Gastroesophageal sphincter (tissue), 4 donors: ENCODE measurements at regions not wholly inside any gene's neighbourhood (a gene's known extent, or its start where the extent isn't known, plus 50 kb on each side); places are given as distances from the start of the nearest gene placed in this dataset.

Experiments
- ATAC-seq: fragments of 150-250 bp; one replicate; pipeline ENCODE4 v1.9.1; 2016; ENCODE audit warnings: mild to moderate bottlenecking, moderate library complexity
- H3K27ac ChIP-seq, 4 donors: fragments of 200-600 bp; sonication (generic) in 3 of 4; 1 replicate in 3 of 4; 2 replicates in 1 of 4; pipeline ENCODE4 v1.5.1; 2016 to 2019
- H3K27me3 ChIP-seq: fragments of 200-600 bp; sonication (generic); one replicate; pipeline ENCODE4 v1.5.1; 2019
- H3K36me3 ChIP-seq, 2 donors: fragments of 200-600 bp; sonication (generic); one replicate each; pipeline ENCODE4 v1.5.1; 2019; ENCODE audit warnings: control low read depth in 1 of 2
- H3K4me1 ChIP-seq, 3 donors: fragments of 200-600 bp; sonication (generic); 1 replicate in 2 of 3; 2 replicates in 1 of 3; pipeline ENCODE4 v1.5.1; 2016 to 2019; ENCODE audit warnings: control low read depth in 2 of 3
- H3K4me3 ChIP-seq, 2 donors: fragments of 200-600 bp; sonication (generic); one replicate each; pipeline ENCODE4 v1.5.1; 2019; ENCODE audit warnings: mild to moderate bottlenecking in 1 of 2, moderate library complexity in 1 of 2
- H3K9me3 ChIP-seq, 3 donors: fragments of 200-600 bp; sonication (generic); one replicate each; pipeline ENCODE4 v1.5.1; 2017 to 2019; ENCODE audit warnings: control low read depth in 2 of 3
- EP300 ChIP-seq: sonication (generic); formaldehyde crosslinking; IDR thresholded peaks from one replicate; pipeline ENCODE4 v1.6.1; 2017; ENCODE audit warnings: antibody characterized with exemption, mild to moderate bottlenecking
- POLR2A ChIP-seq, 2 donors: fragments of 450-650 bp; IDR thresholded peaks; one replicate each; pipeline ENCODE4 v1.6.1; 2017; ENCODE audit warnings: antibody characterized with exemption in 2 of 2, mild to moderate bottlenecking in 2 of 2, moderate library complexity in 1 of 2
- POLR2AphosphoS5 ChIP-seq: sonication (generic); formaldehyde crosslinking; IDR thresholded peaks from one replicate; pipeline ENCODE4 v1.6.1; 2017; ENCODE audit warnings: antibody characterized with exemption
- WGBS, 2 donors: methylation state at CpG; one replicate each; pipeline ENCODE4 v1.1.5; 2018; ENCODE audit warnings: low coverage in 1 of 2; 5-methylcytosine and 5-hydroxymethylcytosine counted together
- TF ChIP-seq, protein P1 (sequence below), 4 experiments: fragments of 200-600 bp in 2 of 4; fragments of 450-650 bp in 2 of 4; sonication (generic) in 1 of 4; IDR thresholded peaks; one replicate each; pipeline ENCODE4 v1.5.1; 2017 to 2019; ENCODE audit warnings: antibody characterized with exemption in 4 of 4, mild to moderate bottlenecking in 2 of 4, moderate library complexity in 2 of 4

GRCh38 chr1:214739621-214740238 lies 136.7 kb downstream of the CENPF start:
- Histone ChIP-seq H3K4me3 (no peak overlapping the region), H3K36me3 (no peaks in the 10 kb centered on the region), H3K27ac (no peak overlapping the region), H3K4me1 (no peaks in the 10 kb centered on the region), H3K27me3 (no peaks in the 10 kb centered on the region), H3K9me3 (no peaks in the 10 kb centered on the region)
- ATAC-seq = no peak
- TF ChIP-seq POLR2A (IDR thresholded peaks at IDR 0.05) (no peak), EP300 (no peak), POLR2AphosphoS5 (no peak)
- TF ChIP-seq, protein P1, sequence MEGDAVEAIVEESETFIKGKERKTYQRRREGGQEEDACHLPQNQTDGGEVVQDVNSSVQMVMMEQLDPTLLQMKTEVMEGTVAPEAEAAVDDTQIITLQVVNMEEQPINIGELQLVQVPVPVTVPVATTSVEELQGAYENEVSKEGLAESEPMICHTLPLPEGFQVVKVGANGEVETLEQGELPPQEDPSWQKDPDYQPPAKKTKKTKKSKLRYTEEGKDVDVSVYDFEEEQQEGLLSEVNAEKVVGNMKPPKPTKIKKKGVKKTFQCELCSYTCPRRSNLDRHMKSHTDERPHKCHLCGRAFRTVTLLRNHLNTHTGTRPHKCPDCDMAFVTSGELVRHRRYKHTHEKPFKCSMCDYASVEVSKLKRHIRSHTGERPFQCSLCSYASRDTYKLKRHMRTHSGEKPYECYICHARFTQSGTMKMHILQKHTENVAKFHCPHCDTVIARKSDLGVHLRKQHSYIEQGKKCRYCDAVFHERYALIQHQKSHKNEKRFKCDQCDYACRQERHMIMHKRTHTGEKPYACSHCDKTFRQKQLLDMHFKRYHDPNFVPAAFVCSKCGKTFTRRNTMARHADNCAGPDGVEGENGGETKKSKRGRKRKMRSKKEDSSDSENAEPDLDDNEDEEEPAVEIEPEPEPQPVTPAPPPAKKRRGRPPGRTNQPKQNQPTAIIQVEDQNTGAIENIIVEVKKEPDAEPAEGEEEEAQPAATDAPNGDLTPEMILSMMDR (IDR thresholded peaks at IDR 0.05) = no peak
- 14 to 25% methylated on average over 1 of the region's 1 CpG for WGBS, 2 donors

- TF ChIP-seq POLR2A (IDR thresholded peaks at IDR 0.05) = no peak
- Histone ChIP-seq H3K36me3 (no peaks in the 10 kb centered on the region), H3K4me1 (no peaks in the 10 kb centered on the region), H3K27ac (no peak overlapping the region), H3K27me3 (no peaks in the 10 kb centered on the region), H3K4me3 (no peak overlapping the region), H3K9me3 (no peaks in the 10 kb centered on the region)
- ATAC-seq = no peak
- WGBS, 2 donors = 71 to 82% methylated on average over 2 of the region's 2 CpGs
Observed at GRCh38 chr1:214740471-214740870, 137.5 kb downstream of the CENPF start.

GRCh38 chr1:214747050-214747635 lies 144.1 kb downstream of the CENPF start:
- no peak for ATAC-seq
- Histone ChIP-seq H3K27ac (no peak overlapping the region), H3K4me3 (no peak overlapping the region), H3K4me1 (no peaks in the 10 kb centered on the region), H3K9me3 (no peaks in the 10 kb centered on the region), H3K36me3 (no peaks in the 10 kb centered on the region), H3K27me3 (no peaks in the 10 kb centered on the region)
- TF ChIP-seq EP300 (no peak), POLR2A (IDR thresholded peaks at IDR 0.05) (no peak), POLR2AphosphoS5 (no peak)
- TF ChIP-seq, protein P1 (IDR thresholded peaks at IDR 0.05) = no peak
- WGBS, 2 donors = 58 to 98% methylated on average over 4 to 5 of the region's 5 CpGs

DNA sequence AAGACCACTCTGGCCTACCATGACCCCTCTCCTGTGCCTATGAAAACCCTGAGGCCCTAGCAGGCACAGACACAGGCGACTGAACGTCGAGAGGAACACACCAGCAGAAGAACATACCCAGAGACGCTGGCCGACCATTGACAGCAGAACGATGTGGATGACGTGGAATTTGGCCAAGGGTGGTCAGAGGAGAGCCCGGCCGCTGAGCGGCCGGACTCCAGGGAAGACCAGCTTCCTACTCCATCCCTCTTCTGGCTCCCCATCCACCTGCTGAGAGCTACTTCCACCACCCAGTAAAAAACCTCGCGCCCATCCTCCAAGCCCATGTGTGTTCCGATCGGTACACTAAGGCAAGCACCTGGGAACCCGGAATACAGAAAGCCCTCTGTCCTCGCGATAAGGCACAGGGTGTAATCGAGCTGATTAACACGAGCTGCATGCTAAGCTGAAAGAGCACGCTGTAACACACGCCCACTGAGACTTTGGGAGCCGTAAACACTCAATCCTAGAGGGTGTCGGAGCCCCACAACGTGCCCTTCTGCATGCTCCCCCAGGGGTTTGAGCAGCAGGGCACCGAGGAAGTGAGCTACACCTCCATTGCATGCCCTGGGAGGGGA lies 150.3 kb downstream of the CENPF start:
- H3K4me1 ChIP-seq = no peaks in the 10 kb centered on the region
- 86% methylated on average over 12 of the region's 26 CpGs; no CpG with 5 or more reads in 1 of the 2 donors for whole genome bisulfite sequencing, 2 donors
- H3K9me3 ChIP-seq = peaks cover 0 to 16% (median 0%) of the 10 kb centered on the region in 3 donors
- no peak for ATAC-seq
- no peak overlapping the region for H3K4me3 ChIP-seq
- TF ChIP-seq, protein P1 (IDR thresholded peaks at IDR 0.05) = no peak
- TF ChIP-seq POLR2A (IDR thresholded peaks at IDR 0.05) (no peak), EP300 (no peak), POLR2AphosphoS5 (no peak)
- H3K36me3 ChIP-seq = no peaks in the 10 kb centered on the region
- no peak overlapping the region for H3K27ac ChIP-seq
- H3K27me3 ChIP-seq = no peaks in the 10 kb centered on the region

GRCh38 chr1:214761030-214761429 lies 158.0 kb downstream of the CENPF start:
- 80 to 90% methylated on average over 1 of the region's 1 CpG for WGBS, 2 donors
- Histone ChIP-seq H3K27me3 (no peaks in the 10 kb centered on the region), H3K36me3 (no peaks in the 10 kb centered on the region), H3K4me1 (no peaks in the 10 kb centered on the region), H3K27ac (no peak overlapping the region), H3K4me3 (no peak overlapping the region), H3K9me3 (peaks cover 0 to 74% (median 0%) of the 10 kb centered on the region in 3 donors)
- TF ChIP-seq POLR2A (IDR thresholded peaks at IDR 0.05) = no peak
- TF ChIP-seq POLR2AphosphoS5 = no peak
- TF ChIP-seq EP300 = no peak
- TF ChIP-seq, protein P1 (IDR thresholded peaks at IDR 0.05) = no peak
- no peak for ATAC-seq
